DND-41 (cell line): ENCODE measurements at regions not wholly inside any gene's neighbourhood (a gene's known extent, or its start where the extent isn't known, plus 50 kb on each side); places are given as distances from the start of the nearest gene placed in this dataset.

Source experiments
- EZH2 ChIP-seq: IDR thresholded peaks from 3 replicates; pipeline ENCODE4 v1.6.1; 2012; ENCODE audit warnings: borderline replicate concordance, low read depth, mild to moderate bottlenecking, moderate library complexity, low read length, inconsistent platforms; ENCODE audit not compliant: severe bottlenecking
- TF ChIP-seq, protein P1 (sequence below): IDR thresholded peaks from 2 replicates; pipeline ENCODE4 v1.5.1; 2012; ENCODE audit warnings: borderline replicate concordance, low read length, moderate library complexity, mild to moderate bottlenecking; ENCODE audit not compliant: poor library complexity, severe bottlenecking; ENCODE audit errors: extremely low read depth

DNA sequence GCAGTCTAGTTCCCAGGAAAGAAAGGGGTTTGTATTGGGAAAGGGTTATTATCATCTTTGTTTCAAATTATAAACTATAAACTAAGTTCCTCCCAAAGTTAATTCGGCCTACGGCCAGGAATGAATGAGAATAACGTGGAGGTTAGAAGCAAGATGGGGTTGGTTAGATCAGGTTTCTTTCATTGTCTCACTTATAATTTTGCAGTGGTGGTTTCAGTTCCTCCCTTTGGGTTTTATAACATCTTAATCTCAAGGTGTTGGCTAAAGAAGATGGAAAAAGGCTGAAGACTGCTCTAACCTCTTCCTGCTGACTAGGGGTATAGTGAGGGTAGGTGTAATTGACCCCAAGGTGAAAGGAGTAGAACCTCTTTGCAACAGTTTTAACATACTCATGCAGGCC lies 1050.7 kb downstream of the OTOL1 start:
- TF ChIP-seq, protein P1, sequence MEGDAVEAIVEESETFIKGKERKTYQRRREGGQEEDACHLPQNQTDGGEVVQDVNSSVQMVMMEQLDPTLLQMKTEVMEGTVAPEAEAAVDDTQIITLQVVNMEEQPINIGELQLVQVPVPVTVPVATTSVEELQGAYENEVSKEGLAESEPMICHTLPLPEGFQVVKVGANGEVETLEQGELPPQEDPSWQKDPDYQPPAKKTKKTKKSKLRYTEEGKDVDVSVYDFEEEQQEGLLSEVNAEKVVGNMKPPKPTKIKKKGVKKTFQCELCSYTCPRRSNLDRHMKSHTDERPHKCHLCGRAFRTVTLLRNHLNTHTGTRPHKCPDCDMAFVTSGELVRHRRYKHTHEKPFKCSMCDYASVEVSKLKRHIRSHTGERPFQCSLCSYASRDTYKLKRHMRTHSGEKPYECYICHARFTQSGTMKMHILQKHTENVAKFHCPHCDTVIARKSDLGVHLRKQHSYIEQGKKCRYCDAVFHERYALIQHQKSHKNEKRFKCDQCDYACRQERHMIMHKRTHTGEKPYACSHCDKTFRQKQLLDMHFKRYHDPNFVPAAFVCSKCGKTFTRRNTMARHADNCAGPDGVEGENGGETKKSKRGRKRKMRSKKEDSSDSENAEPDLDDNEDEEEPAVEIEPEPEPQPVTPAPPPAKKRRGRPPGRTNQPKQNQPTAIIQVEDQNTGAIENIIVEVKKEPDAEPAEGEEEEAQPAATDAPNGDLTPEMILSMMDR = no peak
- no peak for TF ChIP-seq EZH2
